ENCODE measurements at regions not wholly inside any gene's neighbourhood (a gene's known extent, or its start where the extent isn't known, plus 50 kb on each side); places are given as distances from the start of the nearest gene placed in this dataset.

- H3K4me3 ChIP-seq, result no peak overlapping the region
- no peaks in the 10 kb centered on the region for H3K36me3 ChIP-seq
- 90 to 94% (median 94%) methylated on average over 29 of the region's 29 CpGs for WGBS, 3 donors
- no peak overlapping the region for H3K27ac ChIP-seq
- TF ChIP-seq CTCF (IDR thresholded peaks at IDR 0.05) (no peak), EP300 (IDR thresholded peaks at IDR 0.05) (no peak)
- no peaks in the 10 kb centered on the region for H3K9me3 ChIP-seq
- no peaks in the 10 kb centered on the region for H3K4me1 ChIP-seq (ENCODE audit: insufficient read depth)
- DNase-seq, result peak in 1 of 5 donors; percentile 16
- H3K27me3 ChIP-seq, result no peaks in the 10 kb centered on the region
- intact Hi-C loops (cut with DNase I), result no loop called here
These were observed 187.6 kb upstream of the SHH start for GRCh38 chr7:155999631-156000489.

- 85 to 87% (median 87%) methylated on average over 25 of the region's 25 CpGs for WGBS, 3 donors
- H3K4me3 ChIP-seq, result no peak overlapping the region
- intact Hi-C loops (cut with DNase I), result no loop called here
- H3K4me1 ChIP-seq (ENCODE audit: insufficient read depth), result no peaks in the 10 kb centered on the region
- no peaks in the 10 kb centered on the region for H3K27me3 ChIP-seq
- no peak for DNase-seq
- H3K9me3 ChIP-seq, result no peaks in the 10 kb centered on the region
- H3K27ac ChIP-seq, result no peak overlapping the region
- TF ChIP-seq POLR2A (IDR thresholded peaks at IDR 0.05) (no peak), CTCF (IDR thresholded peaks at IDR 0.05) (no peak), EP300 (IDR thresholded peaks at IDR 0.05) (no peak)
- H3K36me3 ChIP-seq, result no peaks in the 10 kb centered on the region
These were observed 186.7 kb upstream of the SHH start for GRCh38 chr7:155998766-155999630.

GRCh38 chr7:155998328-155998691 lies 186.0 kb upstream of the SHH start:
- Histone ChIP-seq H3K27me3 (no peaks in the 10 kb centered on the region), H3K36me3 (no peaks in the 10 kb centered on the region), H3K27ac (no peak overlapping the region), H3K4me1 (ENCODE audit: insufficient read depth) (no peaks in the 10 kb centered on the region), H3K4me3 (no peak overlapping the region), H3K9me3 (no peaks in the 10 kb centered on the region)
- TF ChIP-seq EP300 (IDR thresholded peaks at IDR 0.05), result no peak
- TF ChIP-seq CTCF (IDR thresholded peaks at IDR 0.05), result no peak
- TF ChIP-seq POLR2A (IDR thresholded peaks at IDR 0.05), result no peak
- DNase-seq, result no peak
- WGBS, 3 donors, result 45 to 65% (median 55%) methylated on average over 22 to 23 of the region's 23 CpGs
- intact Hi-C loops (cut with DNase I), result no loop called here

GRCh38 chr7:155997431-155998327 lies 185.4 kb upstream of the SHH start:
- Histone ChIP-seq H3K27me3 (no peaks in the 10 kb centered on the region), H3K4me1 (ENCODE audit: insufficient read depth) (no peaks in the 10 kb centered on the region), H3K4me3 (no peak overlapping the region), H3K36me3 (no peaks in the 10 kb centered on the region), H3K27ac (no peak overlapping the region), H3K9me3 (no peaks in the 10 kb centered on the region)
- DNase-seq, result no peak
- TF ChIP-seq EP300 (IDR thresholded peaks at IDR 0.05) (no peak), CTCF (IDR thresholded peaks at IDR 0.05) (no peak), POLR2A (IDR thresholded peaks at IDR 0.05) (no peak)
- 33 to 57% (median 42%) methylated on average over 35 of the region's 35 CpGs for WGBS, 3 donors
- intact Hi-C loops (cut with DNase I), result no loop called here

Measured in ovary (tissue), 7 donors.